AG09309 (cell line): ENCODE measurements at regions not wholly inside any gene's neighbourhood (a gene's known extent, or its start where the extent isn't known, plus 50 kb on each side); places are given as distances from the start of the nearest gene placed in this dataset.

Experiments
- DNase-seq: peaks from one replicate; pipeline ENCODE4 v3.0.0-alpha.2; 2010; ENCODE audit warnings: low read depth
- H3K4me3 ChIP-seq: 2 replicates; pipeline ENCODE4 v1.5.1; 2011; ENCODE audit warnings: mild to moderate bottlenecking, low read depth, low read length, moderate library complexity; ENCODE audit not compliant: control insufficient read depth
- TF ChIP-seq, protein P1 (sequence below): IDR thresholded peaks from 2 replicates; pipeline ENCODE4 v1.5.1; 2011; ENCODE audit warnings: mild to moderate bottlenecking, low read depth, low read length, inconsistent platforms; ENCODE audit not compliant: insufficient read depth, control insufficient read depth; ENCODE audit errors: missing control alignments

DNA sequence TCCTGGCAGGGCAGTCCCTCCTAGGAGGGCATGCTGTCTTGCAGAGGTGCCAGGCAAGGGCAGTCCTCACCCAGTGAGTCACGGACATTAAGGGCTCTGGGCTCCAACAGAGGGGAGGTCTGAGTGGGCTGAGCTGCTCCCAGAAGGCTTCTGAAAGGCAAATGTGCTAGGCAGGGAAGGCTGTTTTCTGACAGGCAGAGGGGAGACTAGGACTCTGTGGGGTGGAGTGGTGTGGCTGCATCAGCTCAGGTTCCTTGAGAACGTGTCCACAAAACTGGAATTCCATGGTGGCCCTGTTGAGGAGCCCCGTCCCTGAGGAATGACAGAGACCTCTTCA lies 283.5 kb downstream of the MYCN start:
- TF ChIP-seq, protein P1, sequence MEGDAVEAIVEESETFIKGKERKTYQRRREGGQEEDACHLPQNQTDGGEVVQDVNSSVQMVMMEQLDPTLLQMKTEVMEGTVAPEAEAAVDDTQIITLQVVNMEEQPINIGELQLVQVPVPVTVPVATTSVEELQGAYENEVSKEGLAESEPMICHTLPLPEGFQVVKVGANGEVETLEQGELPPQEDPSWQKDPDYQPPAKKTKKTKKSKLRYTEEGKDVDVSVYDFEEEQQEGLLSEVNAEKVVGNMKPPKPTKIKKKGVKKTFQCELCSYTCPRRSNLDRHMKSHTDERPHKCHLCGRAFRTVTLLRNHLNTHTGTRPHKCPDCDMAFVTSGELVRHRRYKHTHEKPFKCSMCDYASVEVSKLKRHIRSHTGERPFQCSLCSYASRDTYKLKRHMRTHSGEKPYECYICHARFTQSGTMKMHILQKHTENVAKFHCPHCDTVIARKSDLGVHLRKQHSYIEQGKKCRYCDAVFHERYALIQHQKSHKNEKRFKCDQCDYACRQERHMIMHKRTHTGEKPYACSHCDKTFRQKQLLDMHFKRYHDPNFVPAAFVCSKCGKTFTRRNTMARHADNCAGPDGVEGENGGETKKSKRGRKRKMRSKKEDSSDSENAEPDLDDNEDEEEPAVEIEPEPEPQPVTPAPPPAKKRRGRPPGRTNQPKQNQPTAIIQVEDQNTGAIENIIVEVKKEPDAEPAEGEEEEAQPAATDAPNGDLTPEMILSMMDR, result no peak
- DNase-seq, result no peak
- H3K4me3 ChIP-seq, result no peak overlapping the region

DNA sequence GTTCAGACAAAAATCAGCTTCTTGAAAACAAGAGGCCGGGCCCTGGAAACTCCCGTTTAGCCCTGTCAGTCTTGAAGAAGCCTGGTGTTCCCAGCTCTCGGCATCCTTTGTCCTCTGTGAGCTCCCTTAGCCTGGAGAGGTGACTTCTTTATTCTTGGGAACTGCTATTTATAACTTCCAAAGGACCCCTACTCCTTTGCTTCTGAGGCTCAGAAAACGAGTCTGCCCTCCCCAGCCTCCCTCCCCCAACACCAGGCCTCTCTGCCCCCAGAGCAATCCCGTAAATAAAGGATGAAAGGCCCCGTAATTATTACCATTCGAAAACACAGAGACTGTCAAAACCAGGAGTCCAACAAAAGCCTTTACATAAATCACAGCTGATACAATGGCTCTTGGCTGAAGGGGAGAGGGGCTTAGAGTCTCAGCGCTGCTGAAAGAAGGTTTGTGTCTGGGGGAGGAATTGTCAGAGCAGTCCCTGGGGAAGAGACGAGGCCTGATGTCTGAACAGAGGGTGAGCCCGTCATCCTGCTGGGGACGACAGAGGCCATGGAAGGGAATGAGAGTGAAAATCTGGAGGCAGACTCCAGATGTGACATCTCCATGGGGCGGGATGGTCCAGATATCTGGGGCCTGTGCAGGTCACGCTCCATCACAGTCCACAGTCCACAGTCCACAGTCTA lies 283.0 kb downstream of the MYCN start:
- TF ChIP-seq, protein P1, result no peak
- no peak overlapping the region for H3K4me3 ChIP-seq
- DNase-seq, result no peak

DNA sequence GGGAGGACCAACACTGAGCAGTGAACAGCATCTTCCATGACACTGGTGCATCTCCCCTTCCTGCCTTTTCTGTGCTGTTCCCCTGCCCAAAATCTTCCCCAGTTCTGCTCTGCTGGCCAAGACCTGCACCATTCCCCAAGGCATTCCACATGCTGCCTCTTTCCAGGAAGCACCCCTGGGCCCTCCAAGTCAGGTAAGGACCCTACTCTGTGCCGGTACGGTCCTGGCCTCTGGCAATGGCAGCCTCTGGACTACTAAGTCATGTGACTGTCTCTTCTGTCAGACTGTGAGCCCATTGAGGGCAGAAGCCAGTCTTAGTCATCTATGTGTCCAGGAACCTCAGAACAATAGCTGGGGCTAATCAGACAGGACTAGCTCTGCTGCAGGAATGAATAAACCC lies 282.0 kb downstream of the MYCN start:
- no peak for DNase-seq
- TF ChIP-seq, protein P1, result no peak
- H3K4me3 ChIP-seq, result no peak overlapping the region

DNA sequence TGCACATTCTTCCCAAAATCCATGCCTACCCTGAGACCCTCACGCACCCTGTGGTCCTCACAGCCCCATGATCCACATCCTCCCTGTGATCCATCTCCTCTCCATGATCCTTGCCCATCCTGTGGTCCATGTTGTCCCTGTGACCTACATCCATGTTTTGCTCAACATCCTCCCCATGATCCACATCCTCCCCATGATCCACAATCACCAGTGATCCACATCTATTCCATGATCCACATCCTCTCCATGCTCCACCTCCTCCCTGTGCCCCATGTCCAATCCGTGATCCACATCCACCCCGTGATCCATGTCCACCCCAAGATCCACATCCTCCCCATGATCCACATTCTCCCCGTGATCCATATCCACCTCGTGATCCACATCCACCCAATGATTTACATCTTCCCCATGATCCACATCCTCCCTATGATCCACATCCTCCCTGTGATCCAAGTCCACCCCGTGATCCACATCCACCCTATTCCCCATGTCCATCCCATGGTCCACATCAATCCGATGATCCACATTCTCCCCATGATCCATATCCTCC lies 281.2 kb downstream of the MYCN start:
- TF ChIP-seq, protein P1, result no peak
- no peak overlapping the region for H3K4me3 ChIP-seq
- no peak for DNase-seq

DNA sequence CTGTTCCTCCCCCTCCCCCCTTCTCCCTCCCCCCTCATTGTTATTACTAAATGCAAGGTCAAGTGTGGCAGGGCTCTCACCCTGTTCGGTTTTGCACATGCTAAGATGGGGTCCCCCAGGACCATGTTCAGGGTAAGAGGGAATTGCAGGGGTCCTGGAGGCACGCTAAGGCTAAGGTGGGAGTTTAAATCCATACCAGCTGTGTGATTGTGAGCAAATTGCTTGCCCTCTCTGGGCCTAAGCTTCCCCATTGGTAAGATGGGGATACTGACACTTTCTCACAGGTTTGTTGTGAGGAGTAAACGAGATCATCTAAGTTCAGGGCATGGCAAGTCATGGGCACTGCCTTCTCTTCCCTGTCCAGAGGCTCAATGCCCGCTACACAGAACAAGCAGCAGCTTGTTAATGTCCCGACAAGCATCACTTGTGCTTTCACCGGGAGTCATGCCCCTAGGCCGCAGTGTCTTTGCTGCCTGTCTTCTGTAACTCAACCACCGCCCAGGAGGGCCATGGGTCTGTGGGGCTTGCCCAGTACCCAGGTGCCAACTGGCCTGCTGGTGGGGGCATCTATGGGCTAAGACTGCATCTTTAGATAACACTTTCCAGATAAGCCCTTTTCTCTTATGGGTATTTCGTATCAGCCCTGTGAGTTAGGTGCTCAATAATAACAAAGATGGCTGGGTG lies 279.1 kb downstream of the MYCN start:
- TF ChIP-seq, protein P1, result no peak
- H3K4me3 ChIP-seq, result no peak overlapping the region
- no peak for DNase-seq

DNA sequence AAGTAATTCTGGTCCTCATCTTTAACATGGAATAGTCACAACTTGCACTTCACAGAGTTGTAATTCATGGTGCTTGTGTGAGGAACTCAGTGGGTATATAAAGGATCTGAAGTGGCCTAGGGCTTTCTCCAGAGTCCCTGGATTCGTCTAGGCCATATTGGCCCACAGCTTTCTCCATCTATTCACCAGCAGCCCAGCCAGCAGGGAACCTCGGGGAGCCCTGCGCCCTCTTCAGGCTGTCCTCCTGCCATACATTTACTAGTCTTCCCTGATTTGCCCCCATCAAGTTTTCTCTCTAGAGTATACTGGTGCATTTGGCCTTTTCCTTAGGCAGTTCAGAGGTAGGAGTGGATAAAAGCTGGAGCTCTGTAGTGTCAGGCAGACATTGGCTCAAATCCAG lies 278.3 kb downstream of the MYCN start:
- TF ChIP-seq, protein P1, result no peak
- no peak for DNase-seq
- no peak overlapping the region for H3K4me3 ChIP-seq
